Superior temporal gyrus (tissue), 1 donor: ENCODE measurements at regions not wholly inside any gene's neighbourhood (a gene's known extent, or its start where the extent isn't known, plus 50 kb on each side); places are given as distances from the start of the nearest gene placed in this dataset.
"Not testable (repeated sequence)": the region's sequence is repeated elsewhere in the genome, so short reads cannot be mapped to it uniquely, and the experiment has no call there.

Source experiments
- DNase-seq: peaks from one replicate; pipeline ENCODE4 v3.0.0-alpha.2; 2016; ENCODE audit errors: extremely low spot score

DNA sequence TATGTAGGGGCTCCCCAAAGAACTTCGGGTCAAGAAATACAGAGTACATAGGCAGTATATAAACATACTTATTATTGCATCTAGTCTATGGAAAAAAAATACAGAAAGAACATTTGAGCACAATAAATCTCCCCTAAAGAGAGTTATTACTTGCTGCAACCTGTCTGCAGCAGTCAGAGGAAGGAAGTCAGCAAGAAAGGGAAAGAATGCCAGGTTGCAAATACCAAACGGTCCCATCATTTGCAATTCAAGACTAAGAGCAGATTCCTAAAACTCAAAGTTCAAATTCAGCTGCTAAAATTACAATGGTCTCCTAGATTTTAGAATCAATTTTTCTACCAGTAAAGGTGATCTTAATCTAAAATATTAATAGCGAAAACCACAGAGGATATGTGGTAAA, 236.2 kb upstream of the NUDT6 start:
- DNase-seq: no peak

DNA sequence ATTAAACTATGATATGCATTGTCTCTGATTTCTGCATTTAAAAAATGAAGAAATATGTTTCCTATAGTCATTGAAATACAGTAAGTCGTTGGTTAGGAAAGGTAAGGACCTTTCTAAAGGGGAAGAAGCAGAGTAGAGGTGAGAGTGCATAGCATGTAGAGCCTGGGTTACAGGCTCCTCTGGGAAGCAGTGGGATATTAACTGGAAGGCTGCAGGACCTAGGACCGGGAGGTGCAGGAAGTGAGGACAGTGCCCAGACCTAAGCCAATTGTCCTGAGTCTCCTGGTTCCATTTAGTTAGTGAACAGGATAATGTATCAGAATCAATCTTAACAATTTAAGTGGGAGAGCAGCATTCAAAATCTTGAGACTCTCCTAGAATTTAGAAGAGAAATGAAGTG, 237.1 kb upstream of the NUDT6 start:
- DNase-seq: no peak

DNA sequence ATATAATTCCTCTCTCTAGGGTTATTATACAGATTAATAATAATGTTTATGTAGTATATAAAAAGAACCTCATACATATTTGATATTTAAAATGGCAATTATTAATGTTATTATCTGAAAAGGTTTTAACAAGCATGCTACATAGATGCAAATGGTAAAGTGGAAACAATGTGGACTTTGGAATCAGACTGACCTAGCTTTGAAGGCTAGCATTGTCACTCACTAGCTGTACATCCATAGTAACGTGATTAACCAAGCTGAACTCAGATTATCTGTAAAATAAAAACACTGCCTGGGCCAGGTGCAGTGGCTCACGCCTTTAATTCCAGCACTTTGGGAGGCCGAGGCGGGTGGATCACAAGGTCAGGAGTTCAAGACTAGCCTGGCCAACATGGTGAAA, 233.7 kb upstream of the SPRY1 start:
- no peak for DNase-seq

DNA sequence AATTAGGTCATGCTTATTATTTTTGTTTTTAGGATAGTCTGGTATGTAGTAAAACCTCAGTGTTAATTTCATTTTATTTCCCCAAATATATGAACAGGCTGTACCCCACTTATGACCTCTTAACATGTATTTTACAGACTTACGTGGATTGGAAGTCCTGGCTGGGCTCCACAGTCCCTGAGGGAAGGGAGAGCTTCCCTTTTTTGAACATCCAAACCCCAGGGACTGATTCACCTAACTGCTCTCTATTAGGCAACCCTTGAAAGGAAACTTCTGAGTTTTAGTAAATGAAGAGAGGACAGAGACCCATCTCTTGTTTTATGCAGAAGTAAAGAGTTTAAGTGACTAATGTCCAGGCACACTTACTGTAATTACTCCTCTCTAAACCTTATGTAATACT, 233.1 kb upstream of the SPRY1 start:
- no peak for DNase-seq

DNA sequence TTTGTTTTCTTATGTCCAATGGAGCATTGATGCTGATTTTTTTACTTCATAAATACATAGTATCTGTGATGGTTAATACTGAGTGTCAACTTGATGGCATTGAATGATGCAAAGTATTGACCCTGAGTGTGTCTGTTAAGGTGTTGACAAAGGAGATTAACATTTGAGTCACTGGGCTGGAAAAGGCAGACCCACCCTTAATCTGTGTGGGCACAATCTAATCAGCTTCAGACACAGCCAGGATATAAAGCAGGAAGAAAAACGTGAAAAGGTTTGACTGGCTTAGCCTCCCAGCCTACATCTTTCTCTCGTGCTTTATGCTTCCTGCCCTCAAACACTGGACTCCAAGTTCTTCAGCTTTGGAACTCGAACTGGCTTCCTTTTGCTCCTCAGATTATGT, 230.6 kb upstream of the SPRY1 start:
- DNase-seq: no peak

GRCh38 chr4:123167931-123168330, 228.7 kb upstream of the SPRY1 start:
- DNase-seq: no peak

GRCh38 chr4:123168812-123169211, 227.8 kb upstream of the SPRY1 start:
- DNase-seq: no peak

DNA sequence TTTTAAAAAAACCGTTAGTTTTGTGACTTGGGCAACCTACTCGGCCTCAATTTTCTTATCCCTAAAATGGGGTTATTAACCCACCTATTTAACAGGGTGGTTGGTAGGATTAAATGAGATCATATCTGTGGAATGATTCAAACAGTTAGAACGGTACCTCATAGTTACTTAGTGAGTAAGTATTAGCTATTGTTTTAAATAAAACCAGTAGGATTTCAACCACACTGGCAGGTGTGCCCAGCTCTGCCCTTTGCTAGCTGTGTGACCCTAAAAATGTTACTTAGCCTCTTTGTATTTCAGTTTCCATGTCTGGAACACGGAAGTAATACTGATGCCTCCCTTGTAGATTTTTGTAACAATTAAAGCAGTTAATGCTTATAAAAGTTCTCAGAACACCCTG, 225.8 kb upstream of the SPRY1 start:
- no peak for DNase-seq

DNA sequence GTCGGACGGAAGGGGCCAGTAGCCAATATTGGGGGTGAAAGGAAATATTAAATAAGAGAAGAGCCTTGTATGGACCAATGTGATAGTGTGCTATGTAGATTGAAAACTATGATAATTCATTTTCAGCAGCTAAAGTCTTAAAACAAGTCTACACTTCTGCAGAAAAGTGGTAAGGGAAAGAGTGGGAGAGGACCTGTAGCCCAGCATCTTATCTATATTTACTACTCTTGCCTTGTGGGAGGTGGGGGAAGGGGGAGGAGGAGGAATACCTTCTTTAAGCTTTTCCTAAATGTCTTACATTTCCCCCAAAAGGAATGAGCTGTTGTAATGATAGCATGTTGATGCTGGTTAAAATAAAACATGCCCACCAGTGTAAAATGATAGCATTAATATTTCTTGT, 220.0 kb upstream of the SPRY1 start:
- no peak for DNase-seq

GRCh38 chr4:123182289-123182688, 214.3 kb upstream of the SPRY1 start:
- no peak for DNase-seq

- DNase-seq: no peak
Measured at GRCh38 chr4:123183308-123183707, 213.3 kb upstream of the SPRY1 start.

- not testable (repeated sequence) for DNase-seq
Measured at GRCh38 chr4:123183754-123184153, 212.8 kb upstream of the SPRY1 start.

GRCh38 chr4:123186731-123187130, 209.9 kb upstream of the SPRY1 start:
- DNase-seq: no peak

- no peak for DNase-seq
Measured at GRCh38 chr4:123190176-123190575, 206.4 kb upstream of the SPRY1 start.

DNA sequence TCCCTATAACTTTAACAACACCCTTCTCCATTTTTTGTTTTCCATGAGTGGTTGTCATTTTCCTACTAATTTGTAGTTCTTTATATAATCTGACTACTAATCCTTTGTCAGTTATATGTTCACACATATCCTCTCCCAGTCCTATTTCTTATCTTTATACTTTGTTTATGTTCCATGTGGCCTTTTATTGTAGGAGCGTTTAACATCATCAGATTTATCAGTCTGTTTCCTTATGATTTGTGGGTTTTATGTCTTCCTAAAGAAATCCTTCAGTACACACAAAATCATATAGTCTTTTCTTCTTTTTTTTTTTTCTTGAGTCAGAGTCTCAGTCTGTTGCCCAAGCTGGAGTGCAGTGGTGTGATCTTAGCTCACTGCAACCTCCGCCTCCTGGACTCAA, 204.9 kb upstream of the SPRY1 start:
- DNase-seq: no peak

- no peak for DNase-seq
Measured at GRCh38 chr4:123193802-123194367, 202.7 kb upstream of the SPRY1 start.

DNA sequence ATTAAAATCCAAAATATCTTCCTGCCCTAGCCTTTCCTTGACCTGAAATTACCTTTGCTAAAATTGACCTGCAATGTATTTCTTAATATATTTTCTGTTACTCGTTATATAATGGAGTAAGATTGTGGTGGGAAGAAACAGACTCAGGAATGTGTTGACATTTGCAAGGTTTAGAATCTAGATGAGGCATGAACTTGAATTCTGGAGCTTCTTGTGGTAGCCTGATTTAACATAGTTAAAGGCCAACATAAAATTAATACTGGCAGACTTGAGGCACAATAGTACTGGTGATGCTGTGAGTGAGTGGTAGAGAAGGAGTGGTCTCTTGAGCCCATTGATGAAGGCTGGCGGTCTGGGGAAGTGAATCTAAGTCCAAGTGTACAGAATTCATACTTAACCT, 197.9 kb upstream of the SPRY1 start:
- DNase-seq: no peak

GRCh38 chr4:123200051-123200940, 196.3 kb upstream of the SPRY1 start:
- DNase-seq: no peak

DNA sequence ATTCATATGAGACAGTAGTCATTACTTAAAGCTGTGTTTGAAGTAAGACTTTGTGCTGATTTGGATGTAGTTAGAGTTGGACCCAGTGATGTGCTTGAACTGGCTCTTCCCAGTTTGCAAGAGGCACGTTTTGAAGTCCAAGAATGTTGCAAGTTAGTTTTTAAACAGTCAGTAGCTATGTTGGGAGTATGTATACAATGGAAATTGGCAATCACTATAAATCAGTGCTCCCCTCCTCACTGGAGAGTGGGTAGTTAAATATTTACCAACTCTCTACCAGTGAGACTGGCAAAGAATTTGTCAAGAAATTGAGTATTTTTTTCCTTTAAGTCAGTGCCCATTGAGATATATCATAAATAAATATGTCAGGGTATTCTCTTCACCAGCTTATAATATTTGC, 191.9 kb upstream of the SPRY1 start:
- DNase-seq: no peak

- no peak for DNase-seq
Measured at GRCh38 chr4:123206016-123206415, 190.6 kb upstream of the SPRY1 start.

DNA sequence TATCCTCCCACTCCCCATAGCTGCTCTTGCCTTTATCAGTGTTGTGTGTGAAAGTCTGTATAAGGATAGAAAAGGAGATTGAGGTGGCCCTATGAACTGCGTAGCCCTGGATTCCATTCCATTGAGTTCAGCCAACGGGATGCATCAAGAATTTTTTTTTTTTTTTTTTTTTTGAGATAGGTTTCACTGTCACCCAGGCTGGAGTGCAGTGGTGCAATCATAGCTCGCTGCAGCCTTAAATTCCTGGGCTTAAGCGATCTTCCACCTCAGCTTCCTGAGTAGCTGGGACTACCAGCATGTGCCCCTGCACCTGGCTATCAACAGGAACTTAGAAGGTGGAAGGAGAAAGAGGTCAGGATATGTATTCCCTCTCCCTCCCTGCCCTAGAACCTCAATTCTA, 187.2 kb upstream of the SPRY1 start:
- no peak for DNase-seq

DNA sequence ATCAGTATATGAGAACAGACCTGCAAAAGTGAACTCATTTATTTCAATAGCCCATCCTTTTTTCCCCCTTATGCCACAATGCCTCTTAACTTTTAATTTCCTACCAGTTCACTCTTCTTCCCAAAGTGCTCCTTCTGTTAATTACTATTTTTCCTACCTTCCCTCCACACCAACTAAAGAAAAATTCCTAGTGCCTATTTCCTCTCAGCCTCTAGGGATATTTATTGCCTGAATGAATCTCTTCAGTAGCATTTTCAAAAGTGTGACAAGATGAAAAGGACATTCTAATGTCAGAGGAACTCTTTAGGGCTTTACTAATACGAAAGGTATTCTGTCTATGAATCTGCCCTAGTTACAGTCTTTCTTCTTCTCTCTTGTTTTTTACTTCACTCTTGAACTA, 181.1 kb upstream of the SPRY1 start:
- DNase-seq: no peak

DNA sequence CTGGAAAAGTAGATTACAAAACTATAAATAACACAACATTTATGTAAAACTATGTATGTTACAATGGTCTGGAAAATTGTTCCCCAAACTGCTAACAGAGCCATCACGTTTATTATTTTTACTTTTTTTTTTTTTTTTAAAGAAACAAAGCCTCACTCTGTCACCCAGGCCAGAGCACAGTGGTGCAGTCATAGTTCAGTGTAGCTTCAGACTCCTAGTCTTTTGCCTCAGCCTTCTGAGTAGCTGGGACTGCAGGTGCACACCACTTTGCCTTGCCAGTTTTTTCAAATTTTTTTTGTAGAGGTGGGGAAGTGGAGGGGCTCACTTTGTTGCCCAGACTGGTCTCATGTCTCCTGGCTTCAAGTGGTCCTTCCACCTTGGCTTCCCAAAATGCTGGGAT, 180.1 kb upstream of the SPRY1 start:
- DNase-seq: no peak

- no peak for DNase-seq
Measured at GRCh38 chr4:123216946-123217345, 179.6 kb upstream of the SPRY1 start.
